Body of pancreas (tissue), 4 donors: ENCODE measurements at regions not wholly inside any gene's neighbourhood (a gene's known extent, or its start where the extent isn't known, plus 50 kb on each side); places are given as distances from the start of the nearest gene placed in this dataset.

Source experiments
- POLR2A ChIP-seq, 3 donors: fragments of 450-650 bp; IDR thresholded peaks; one replicate each; pipeline ENCODE4 v1.6.1; 2016; ENCODE audit warnings: antibody characterized with exemption in 3 of 3, mild to moderate bottlenecking in 2 of 3
- TF ChIP-seq, protein P1 (sequence below), 7 experiments: fragments of 450-650 bp in 4 of 7; fragments of 200-600 bp in 3 of 7; sonication (generic) in 3 of 7; IDR thresholded peaks; one replicate each; pipeline ENCODE4 v1.5.1; 2016 to 2019; ENCODE audit warnings: antibody characterized with exemption in 7 of 7

DNA sequence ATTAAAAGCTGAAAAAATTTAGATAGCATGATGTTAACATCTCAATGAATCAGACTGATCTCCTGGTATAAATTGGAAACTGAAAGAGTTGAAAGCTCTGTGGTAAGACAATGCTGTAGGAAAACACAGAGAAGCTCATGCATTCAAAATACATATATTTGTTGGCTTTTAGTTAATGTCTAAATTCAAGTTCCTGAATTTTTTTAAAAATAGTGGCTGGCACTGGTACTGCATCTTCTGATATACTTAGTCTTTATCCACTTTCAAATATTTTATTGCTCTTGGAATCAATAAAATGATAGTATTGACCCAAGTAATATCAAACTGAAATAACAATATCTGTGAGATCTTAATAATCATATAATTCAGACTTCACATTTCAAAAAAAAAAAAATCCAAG, 151.4 kb upstream of the FIGN start:
- TF ChIP-seq POLR2A (IDR thresholded peaks at IDR 0.05), result no peak
- TF ChIP-seq, protein P1, sequence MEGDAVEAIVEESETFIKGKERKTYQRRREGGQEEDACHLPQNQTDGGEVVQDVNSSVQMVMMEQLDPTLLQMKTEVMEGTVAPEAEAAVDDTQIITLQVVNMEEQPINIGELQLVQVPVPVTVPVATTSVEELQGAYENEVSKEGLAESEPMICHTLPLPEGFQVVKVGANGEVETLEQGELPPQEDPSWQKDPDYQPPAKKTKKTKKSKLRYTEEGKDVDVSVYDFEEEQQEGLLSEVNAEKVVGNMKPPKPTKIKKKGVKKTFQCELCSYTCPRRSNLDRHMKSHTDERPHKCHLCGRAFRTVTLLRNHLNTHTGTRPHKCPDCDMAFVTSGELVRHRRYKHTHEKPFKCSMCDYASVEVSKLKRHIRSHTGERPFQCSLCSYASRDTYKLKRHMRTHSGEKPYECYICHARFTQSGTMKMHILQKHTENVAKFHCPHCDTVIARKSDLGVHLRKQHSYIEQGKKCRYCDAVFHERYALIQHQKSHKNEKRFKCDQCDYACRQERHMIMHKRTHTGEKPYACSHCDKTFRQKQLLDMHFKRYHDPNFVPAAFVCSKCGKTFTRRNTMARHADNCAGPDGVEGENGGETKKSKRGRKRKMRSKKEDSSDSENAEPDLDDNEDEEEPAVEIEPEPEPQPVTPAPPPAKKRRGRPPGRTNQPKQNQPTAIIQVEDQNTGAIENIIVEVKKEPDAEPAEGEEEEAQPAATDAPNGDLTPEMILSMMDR (IDR thresholded peaks at IDR 0.05), result peak in 3 of 7 experiments; percentile 6 to 42 (median 8)
